Suprapubic skin (tissue), 3 donors: ENCODE measurements at regions not wholly inside any gene's neighbourhood (a gene's known extent, or its start where the extent isn't known, plus 50 kb on each side); places are given as distances from the start of the nearest gene placed in this dataset.

Experiments
- POLR2A ChIP-seq, 2 donors: fragments of 450-650 bp; IDR thresholded peaks; one replicate each; pipeline ENCODE4 v1.6.1; 2017; ENCODE audit warnings: antibody characterized with exemption in 2 of 2, mild to moderate bottlenecking in 2 of 2, moderate library complexity in 2 of 2
- TF ChIP-seq, protein P1 (sequence below), 2 donors: fragments of 200-600 bp in 1 of 2; fragments of 450-650 bp in 1 of 2; sonication (generic) in 1 of 2; IDR thresholded peaks; one replicate each; pipeline ENCODE4 v1.5.1; 2016 to 2019; ENCODE audit warnings: antibody characterized with exemption in 2 of 2, mild to moderate bottlenecking in 1 of 2, moderate library complexity in 1 of 2

DNA sequence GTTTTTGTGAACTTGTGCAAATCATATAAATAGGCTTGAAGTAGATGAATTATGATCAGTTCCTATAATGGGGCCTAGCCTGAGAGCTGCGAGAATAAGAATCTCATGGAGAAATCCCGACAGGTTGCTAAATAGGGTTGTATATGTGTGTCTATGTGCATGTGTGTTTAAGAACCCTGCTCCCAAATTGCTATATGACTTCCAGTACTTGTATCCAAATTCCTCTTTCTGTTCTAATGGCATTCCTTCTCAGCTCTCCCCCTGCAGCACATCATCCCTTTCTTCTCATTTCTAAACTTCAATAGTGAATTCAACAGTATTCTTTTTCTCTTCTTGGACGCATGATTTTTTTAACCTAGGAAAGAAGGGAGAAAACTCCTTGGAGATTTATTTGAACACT, 277.2 kb downstream of the GAS1 start:
- TF ChIP-seq, protein P1, sequence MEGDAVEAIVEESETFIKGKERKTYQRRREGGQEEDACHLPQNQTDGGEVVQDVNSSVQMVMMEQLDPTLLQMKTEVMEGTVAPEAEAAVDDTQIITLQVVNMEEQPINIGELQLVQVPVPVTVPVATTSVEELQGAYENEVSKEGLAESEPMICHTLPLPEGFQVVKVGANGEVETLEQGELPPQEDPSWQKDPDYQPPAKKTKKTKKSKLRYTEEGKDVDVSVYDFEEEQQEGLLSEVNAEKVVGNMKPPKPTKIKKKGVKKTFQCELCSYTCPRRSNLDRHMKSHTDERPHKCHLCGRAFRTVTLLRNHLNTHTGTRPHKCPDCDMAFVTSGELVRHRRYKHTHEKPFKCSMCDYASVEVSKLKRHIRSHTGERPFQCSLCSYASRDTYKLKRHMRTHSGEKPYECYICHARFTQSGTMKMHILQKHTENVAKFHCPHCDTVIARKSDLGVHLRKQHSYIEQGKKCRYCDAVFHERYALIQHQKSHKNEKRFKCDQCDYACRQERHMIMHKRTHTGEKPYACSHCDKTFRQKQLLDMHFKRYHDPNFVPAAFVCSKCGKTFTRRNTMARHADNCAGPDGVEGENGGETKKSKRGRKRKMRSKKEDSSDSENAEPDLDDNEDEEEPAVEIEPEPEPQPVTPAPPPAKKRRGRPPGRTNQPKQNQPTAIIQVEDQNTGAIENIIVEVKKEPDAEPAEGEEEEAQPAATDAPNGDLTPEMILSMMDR (IDR thresholded peaks at IDR 0.05): no peak
- no peak for TF ChIP-seq POLR2A (IDR thresholded peaks at IDR 0.05)
